Natural killer cell treated with Interleukin-12 subunit alpha and Interleukin-12 subunit beta and Interleukin-15 and Interleukin-18, amount 100 ng/mL, for 72 hours (primary cell): ENCODE measurements at regions not wholly inside any gene's neighbourhood (a gene's known extent, or its start where the extent isn't known, plus 50 kb on each side); places are given as distances from the start of the nearest gene placed in this dataset.

Experiments
- ATAC-seq, 2 donors: fragments of 150-1000 bp; cut with Tn5 transposase in 1 of 2; sonication (Bioruptor Pico), chemical (Tn5 transposase) in 1 of 2; 2 replicates each; pipeline ENCODE4 v1.10.0; 2021
- DNase-seq: peaks from one replicate; pipeline ENCODE4 v3.0.0; 2022; ENCODE audit warnings: low spot score
- H3K27ac Mint-ChIP-seq, 2 donors: 1 replicate in 1 of 2; 2 replicates in 1 of 2; pipeline ENCODE4 v1.8.0; 2022; ENCODE audit warnings: mixed read lengths in 2 of 2, mild to moderate bottlenecking in 1 of 2, moderate library complexity in 1 of 2
- H3K27me3 Mint-ChIP-seq, 2 donors: 1 replicate in 1 of 2; 2 replicates in 1 of 2; pipeline ENCODE4 v1.8.0; 2022; ENCODE audit warnings: mixed read lengths in 2 of 2
- H3K36me3 Mint-ChIP-seq: one replicate; pipeline ENCODE4 v1.8.0; 2022; ENCODE audit warnings: mixed read lengths
- H3K4me1 Mint-ChIP-seq, 2 donors: 1 replicate in 1 of 2; 2 replicates in 1 of 2; pipeline ENCODE4 v1.8.0; 2022; ENCODE audit warnings: low read depth in 2 of 2, mixed read lengths in 2 of 2, mild to moderate bottlenecking in 1 of 2
- H3K4me3 Mint-ChIP-seq: one replicate; pipeline ENCODE4 v1.8.0; 2022; ENCODE audit warnings: mixed read lengths
- H3K9me3 Mint-ChIP-seq: 2 replicates; pipeline ENCODE4 v1.8.0; 2022; ENCODE audit warnings: mixed read lengths

- H3K9me3 Mint-ChIP-seq: no peaks in the 10 kb centered on the region
- peaks cover 0 to 13% of the 10 kb centered on the region in 2 donors for H3K27me3 Mint-ChIP-seq
- no peaks in the 10 kb centered on the region for H3K36me3 Mint-ChIP-seq
- no peak for DNase-seq
- no peak overlapping the region for H3K27ac Mint-ChIP-seq
- no peaks in the 10 kb centered on the region for H3K4me1 Mint-ChIP-seq
- H3K4me3 Mint-ChIP-seq: no peak overlapping the region
- ATAC-seq: no peak
These were observed 132.9 kb downstream of the ADRA2A start for GRCh38 chr10:111209692-111210091.

- ATAC-seq (no peak), DNase-seq (no peak)
- H3K4me1 Mint-ChIP-seq: no peaks in the 10 kb centered on the region
These were observed 134.4 kb downstream of the ADRA2A start for GRCh38 chr10:111211241-111211640.

DNA sequence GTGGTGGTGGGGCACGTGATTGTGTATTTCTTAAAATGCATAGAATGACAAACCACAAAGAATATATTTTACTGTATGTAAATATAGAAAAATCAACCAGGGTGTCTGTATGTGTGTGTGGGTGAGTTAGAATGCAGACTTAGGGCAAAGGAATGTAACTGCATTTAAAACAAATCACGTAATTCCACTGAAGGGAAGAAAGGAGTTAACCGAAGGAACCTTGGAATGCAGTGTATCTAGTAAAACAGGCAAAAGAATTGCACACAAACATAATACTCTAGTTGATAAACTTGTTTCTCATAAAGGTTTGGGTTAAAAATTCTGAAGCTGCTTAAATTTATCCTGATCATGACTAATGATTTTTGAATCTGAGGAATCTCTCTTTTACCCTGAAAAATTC, 134.9 kb downstream of the ADRA2A start:
- Mint-ChIP-seq H3K27ac (no peak overlapping the region), H3K36me3 (no peaks in the 10 kb centered on the region), H3K9me3 (no peaks in the 10 kb centered on the region), H3K27me3 (peaks cover 3 to 19% of the 10 kb centered on the region in 2 donors), H3K4me3 (no peak overlapping the region), H3K4me1 (no peaks in the 10 kb centered on the region)
- ATAC-seq: no peak
- DNase-seq: no peak

More at GRCh38 chr10:111211241-111211640, 134.4 kb downstream of the ADRA2A start:
- no peak overlapping the region for H3K4me3 Mint-ChIP-seq
- no peak overlapping the region for H3K27ac Mint-ChIP-seq
- no peaks in the 10 kb centered on the region for H3K36me3 Mint-ChIP-seq
- no peaks in the 10 kb centered on the region for H3K9me3 Mint-ChIP-seq
- peaks cover 3 to 14% of the 10 kb centered on the region in 2 donors for H3K27me3 Mint-ChIP-seq

DNA sequence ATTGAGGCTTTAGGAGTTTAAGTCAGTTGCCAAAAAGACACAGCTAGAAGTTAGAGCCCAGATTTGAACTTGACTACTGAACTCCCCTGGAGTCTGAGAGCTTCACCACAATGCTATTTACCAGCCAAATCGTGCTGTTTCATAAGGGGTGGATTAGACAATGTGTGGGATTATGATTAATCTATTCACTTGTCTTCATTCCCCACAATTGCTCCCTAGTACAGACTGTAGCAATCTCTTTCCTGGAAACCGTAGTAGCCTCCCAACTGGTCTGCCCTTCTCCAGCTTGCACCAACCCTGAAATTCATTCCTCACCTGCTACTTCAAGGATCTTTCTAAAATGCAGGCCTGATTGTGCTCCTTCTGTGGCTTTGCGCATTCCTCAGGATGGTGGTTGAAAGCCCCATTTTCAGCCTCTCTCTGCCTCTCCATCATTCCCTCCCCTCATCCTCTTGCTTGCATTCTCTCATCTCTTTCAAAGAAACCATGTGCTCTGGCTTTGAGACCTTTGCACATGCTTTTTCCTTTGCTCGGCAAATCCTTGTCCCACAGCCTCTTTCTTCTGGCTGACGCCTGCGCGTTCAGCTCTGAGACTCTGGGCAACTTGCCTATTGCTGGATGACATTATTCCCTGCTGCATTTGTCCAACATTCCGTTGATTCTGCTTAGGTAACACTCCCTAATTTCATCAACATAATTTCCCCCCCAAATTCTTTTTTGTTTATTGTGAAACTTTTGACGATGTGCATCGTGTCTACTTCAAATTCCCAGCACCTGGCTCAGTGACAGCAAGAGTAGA, 145.1 kb downstream of the ADRA2A start:
- peaks cover 34 to 61% of the 10 kb centered on the region in 2 donors for H3K27me3 Mint-ChIP-seq
- H3K36me3 Mint-ChIP-seq: no peaks in the 10 kb centered on the region
- H3K9me3 Mint-ChIP-seq: peaks cover 2% of the 10 kb centered on the region

GRCh38 chr10:111222961-111223360, 146.1 kb downstream of the ADRA2A start:
- Mint-ChIP-seq H3K9me3 (peaks cover 2% of the 10 kb centered on the region), H3K4me1 (no peaks in the 10 kb centered on the region), H3K36me3 (no peaks in the 10 kb centered on the region), H3K4me3 (no peak overlapping the region), H3K27me3 (peaks cover 32 to 52% of the 10 kb centered on the region in 2 donors), H3K27ac (no peak overlapping the region)
- DNase-seq: no peak
- no peak for ATAC-seq

More for the DNA sequence above, 145.1 kb downstream of the ADRA2A start:
- DNase-seq: no peak
- Mint-ChIP-seq H3K4me3 (no peak overlapping the region), H3K27ac (no peak overlapping the region), H3K4me1 (no peaks in the 10 kb centered on the region)
- no peak for ATAC-seq

DNA sequence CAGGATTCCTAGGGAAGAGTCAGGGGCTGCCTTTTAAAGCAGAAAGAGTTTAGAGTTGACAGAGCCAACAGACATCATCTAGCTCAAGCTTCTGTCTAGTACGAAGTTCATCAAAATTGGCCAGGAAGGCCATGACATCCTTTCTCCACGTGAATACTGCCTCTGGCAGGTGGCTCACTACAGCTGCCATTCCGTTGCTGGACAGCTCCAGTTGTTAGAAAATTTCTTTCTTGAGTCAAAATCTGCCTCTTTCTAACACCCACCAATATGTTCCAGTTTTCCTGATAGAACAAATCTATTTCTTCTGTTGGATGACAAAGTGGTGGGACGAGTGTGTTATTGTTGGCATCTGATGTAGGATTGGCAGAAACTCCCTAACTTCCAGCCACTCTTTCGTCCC, 154.9 kb downstream of the ADRA2A start:
- Mint-ChIP-seq H3K27me3 (peaks cover 9 to 12% of the 10 kb centered on the region in 2 donors), H3K36me3 (no peaks in the 10 kb centered on the region), H3K4me3 (no peak overlapping the region), H3K27ac (no peak overlapping the region), H3K9me3 (peaks cover 8% of the 10 kb centered on the region), H3K4me1 (no peaks in the 10 kb centered on the region)
- ATAC-seq (no peak), DNase-seq (no peak)

GRCh38 chr10:111233439-111233838, 156.6 kb downstream of the ADRA2A start:
- peaks cover 3% of the 10 kb centered on the region for H3K9me3 Mint-ChIP-seq
- H3K4me1 Mint-ChIP-seq: no peaks in the 10 kb centered on the region
- no peak for DNase-seq
- peaks cover 9 to 13% of the 10 kb centered on the region in 2 donors for H3K27me3 Mint-ChIP-seq
- H3K4me3 Mint-ChIP-seq: no peak overlapping the region
- H3K36me3 Mint-ChIP-seq: no peaks in the 10 kb centered on the region
- no peak overlapping the region for H3K27ac Mint-ChIP-seq
- ATAC-seq: no peak

GRCh38 chr10:111234234-111234913, 157.5 kb downstream of the ADRA2A start:
- Mint-ChIP-seq H3K27me3 (peaks cover 9 to 13% of the 10 kb centered on the region in 2 donors), H3K27ac (no peak overlapping the region), H3K36me3 (no peaks in the 10 kb centered on the region), H3K9me3 (peaks cover 3% of the 10 kb centered on the region), H3K4me1 (no peaks in the 10 kb centered on the region), H3K4me3 (no peak overlapping the region)
- ATAC-seq (no peak), DNase-seq (no peak)

- no peak for ATAC-seq
- Mint-ChIP-seq H3K27me3 (peaks cover 9 to 13% of the 10 kb centered on the region in 2 donors), H3K27ac (no peak overlapping the region), H3K4me1 (no peaks in the 10 kb centered on the region), H3K9me3 (peaks cover 3% of the 10 kb centered on the region), H3K36me3 (no peaks in the 10 kb centered on the region), H3K4me3 (no peak overlapping the region)
- DNase-seq: no peak
These were observed 158.1 kb downstream of the ADRA2A start for GRCh38 chr10:111234914-111235302.

DNA sequence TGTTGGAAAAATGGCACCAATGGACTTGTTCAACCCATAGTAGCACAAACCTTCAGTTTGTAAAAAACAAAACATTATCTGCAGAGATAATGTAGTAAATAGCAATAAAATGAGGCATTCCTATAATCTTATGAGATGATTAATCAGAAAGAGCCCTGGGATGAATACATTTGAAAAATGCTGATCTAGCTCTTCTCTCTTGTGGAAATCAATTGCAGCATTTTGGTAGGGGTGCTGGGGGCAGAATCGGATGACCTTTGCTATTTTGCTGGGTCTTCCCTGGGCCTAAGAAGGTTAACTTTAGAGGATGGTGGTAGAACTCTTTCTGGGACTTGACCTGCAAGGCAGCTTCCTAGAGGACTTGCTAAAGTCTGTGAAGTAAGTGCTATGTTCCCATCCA, 163.5 kb downstream of the ADRA2A start:
- Mint-ChIP-seq H3K4me1 (no peaks in the 10 kb centered on the region), H3K36me3 (no peaks in the 10 kb centered on the region), H3K27ac (no peak overlapping the region), H3K4me3 (no peak overlapping the region), H3K27me3 (peaks cover 10 to 15% of the 10 kb centered on the region in 2 donors), H3K9me3 (no peaks in the 10 kb centered on the region)
- ATAC-seq (no peak), DNase-seq (no peak)

- DNase-seq (no peak), ATAC-seq (no peak)
- Mint-ChIP-seq H3K36me3 (no peaks in the 10 kb centered on the region), H3K4me3 (no peak overlapping the region), H3K27ac (no peak overlapping the region), H3K4me1 (no peaks in the 10 kb centered on the region), H3K27me3 (peaks cover 8 to 18% of the 10 kb centered on the region in 2 donors), H3K9me3 (no peaks in the 10 kb centered on the region)
These were observed 166.3 kb downstream of the ADRA2A start for GRCh38 chr10:111243126-111243525.

DNA sequence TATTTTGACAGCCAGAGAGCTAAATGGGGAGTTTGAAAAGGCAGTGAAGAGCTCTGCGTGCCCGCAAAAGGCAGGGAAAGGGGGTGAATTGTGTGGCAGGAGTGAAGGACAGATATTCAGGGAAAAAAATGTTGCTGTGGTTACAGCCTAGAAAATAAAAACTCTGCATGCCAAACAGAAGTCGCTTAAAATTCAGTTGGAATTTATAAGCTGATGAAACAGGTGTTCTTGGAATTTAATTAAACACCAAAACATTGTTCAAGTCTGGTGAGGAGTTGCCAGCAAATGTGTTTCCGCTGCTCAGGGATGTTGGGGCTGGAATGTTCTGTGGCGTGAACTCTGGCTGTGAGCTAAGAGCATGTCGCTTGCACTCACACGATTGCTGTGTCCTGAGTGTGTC, 169.3 kb downstream of the ADRA2A start:
- Mint-ChIP-seq H3K27me3 (peaks cover 9 to 41% of the 10 kb centered on the region in 2 donors), H3K4me1 (no peaks in the 10 kb centered on the region), H3K9me3 (no peaks in the 10 kb centered on the region), H3K4me3 (no peak overlapping the region), H3K36me3 (no peaks in the 10 kb centered on the region), H3K27ac (no peak overlapping the region)
- DNase-seq: no peak
- ATAC-seq: no peak

GRCh38 chr10:111246814-111247452, 170.1 kb downstream of the ADRA2A start:
- Mint-ChIP-seq H3K27me3 (peaks cover 12 to 42% of the 10 kb centered on the region in 2 donors), H3K4me1 (no peaks in the 10 kb centered on the region), H3K4me3 (no peak overlapping the region), H3K9me3 (no peaks in the 10 kb centered on the region), H3K36me3 (no peaks in the 10 kb centered on the region), H3K27ac (no peak overlapping the region)
- DNase-seq: no peak
- ATAC-seq: no peak

DNA sequence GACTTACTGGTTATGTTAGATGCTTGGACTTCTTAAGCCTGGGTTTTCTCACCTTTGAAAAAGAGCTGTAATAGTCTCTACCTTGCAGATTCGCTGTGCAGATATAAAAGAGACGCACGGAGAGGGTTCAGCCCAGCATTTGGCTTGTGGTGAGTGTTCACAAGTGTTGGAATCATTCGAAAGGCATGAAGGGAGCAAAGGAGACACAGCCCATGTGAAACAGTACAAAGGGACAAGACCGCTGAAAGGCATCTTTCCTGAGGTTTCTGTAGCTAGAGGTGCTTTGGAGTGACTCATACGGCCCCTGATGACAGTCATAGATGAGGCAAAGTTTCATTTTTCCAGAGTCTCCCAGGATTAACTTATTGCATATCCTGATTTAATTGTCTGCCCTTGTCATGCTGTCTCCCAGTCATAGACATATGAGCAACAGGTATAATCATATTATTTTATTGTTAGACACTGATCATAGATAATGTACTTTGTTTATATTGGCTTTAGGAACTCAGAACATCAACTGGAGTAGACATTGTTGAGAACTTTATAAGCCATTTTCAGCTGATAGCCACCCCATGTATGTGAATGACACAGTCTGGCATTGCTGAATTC, 171.1 kb downstream of the ADRA2A start:
- Mint-ChIP-seq H3K9me3 (no peaks in the 10 kb centered on the region), H3K4me1 (no peaks in the 10 kb centered on the region), H3K27me3 (peaks cover 14 to 42% of the 10 kb centered on the region in 2 donors), H3K4me3 (no peak overlapping the region), H3K27ac (no peak overlapping the region), H3K36me3 (no peaks in the 10 kb centered on the region)
- ATAC-seq (no peak), DNase-seq (no peak)
